Left renal pelvis (tissue), 4 donors: ENCODE measurements at regions not wholly inside any gene's neighbourhood (a gene's known extent, or its start where the extent isn't known, plus 50 kb on each side); places are given as distances from the start of the nearest gene placed in this dataset.
A peak's percentile ranks its signal among the peaks of the same experiment; 100 is the strongest.

Experiments
- DNase-seq, 4 donors: peaks; one replicate each; pipeline ENCODE4 v3.0.0-alpha.2; 2013; ENCODE audit warnings: low read depth in 4 of 4, low spot score in 3 of 4

GRCh38 chr9:99361817-99362216, 139.7 kb downstream of the SEC61B start:
- DNase-seq, result no peak

- DNase-seq, result no peak
These were observed 140.2 kb downstream of the SEC61B start for GRCh38 chr9:99362321-99362720.

- no peak for DNase-seq
These were observed 141.4 kb downstream of the SEC61B start for GRCh38 chr9:99363509-99363908.

GRCh38 chr9:99365233-99365980, 143.3 kb downstream of the SEC61B start:
- DNase-seq, result no peak

GRCh38 chr9:99366183-99366582, 144.1 kb downstream of the SEC61B start:
- no peak for DNase-seq

- DNase-seq, result no peak
These were observed 144.5 kb downstream of the SEC61B start for GRCh38 chr9:99366621-99367020.

- peak in 2 of 4 donors; percentile 29 to 30 for DNase-seq
These were observed 146.6 kb downstream of the SEC61B start for GRCh38 chr9:99368341-99369326.

- no peak for DNase-seq
These were observed 147.2 kb downstream of the SEC61B start for GRCh38 chr9:99369327-99369722.

- no peak for DNase-seq
These were observed 148.3 kb downstream of the SEC61B start for GRCh38 chr9:99370376-99370775.

GRCh38 chr9:99371376-99371775, 149.3 kb downstream of the SEC61B start:
- DNase-seq, result no peak

- DNase-seq, result no peak
These were observed 151.8 kb downstream of the SEC61B start for GRCh38 chr9:99373912-99374311.

- no peak for DNase-seq
These were observed 152.7 kb downstream of the SEC61B start for GRCh38 chr9:99374793-99375192.

GRCh38 chr9:99375481-99375880, 153.4 kb downstream of the SEC61B start:
- no peak for DNase-seq

GRCh38 chr9:99377790-99378775, 156.0 kb downstream of the SEC61B start:
- DNase-seq, result no peak

- no peak for DNase-seq
These were observed 161.5 kb downstream of the SEC61B start for GRCh38 chr9:99383536-99383935.

GRCh38 chr9:99385215-99385614, 163.1 kb downstream of the SEC61B start:
- DNase-seq, result no peak

- DNase-seq, result no peak
These were observed 163.8 kb downstream of the SEC61B start for GRCh38 chr9:99385814-99386279.

- no peak for DNase-seq
These were observed 165.3 kb downstream of the SEC61B start for GRCh38 chr9:99387431-99387830.

- no peak for DNase-seq
These were observed 167.3 kb downstream of the SEC61B start for GRCh38 chr9:99389087-99390033.
